GM21390 (cell line): ENCODE measurements at regions not wholly inside any gene's neighbourhood (a gene's known extent, or its start where the extent isn't known, plus 50 kb on each side); places are given as distances from the start of the nearest gene placed in this dataset.

Experiments used
- ATAC-seq: cut with Tn5 transposase; IDR thresholded peaks from one replicate; pipeline ENCODE4 v1.9.1; 2021; ENCODE audit not compliant: unreplicated experiment

GRCh38 chr7:20267482-20267881 is 50.3 kb upstream of the MACC1 start:
- ATAC-seq: no peak

DNA sequence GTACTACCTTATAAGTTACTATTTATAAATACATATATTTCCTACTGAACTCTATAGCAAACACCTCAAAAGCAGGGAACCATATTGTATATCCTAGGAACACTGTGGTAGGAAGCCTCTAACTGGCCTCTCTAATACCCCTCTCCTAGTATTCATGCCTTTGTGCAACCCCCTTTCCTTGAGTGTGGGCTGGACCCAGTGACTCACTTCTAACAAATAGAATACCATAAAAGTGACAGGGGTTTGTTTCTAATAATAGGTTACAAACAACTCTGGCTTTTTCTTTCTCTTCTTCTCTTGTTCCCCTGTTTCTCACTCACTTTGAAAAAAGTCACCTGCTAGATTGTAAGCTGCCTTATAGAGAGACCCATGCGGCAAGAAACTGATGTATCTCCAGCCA is 51.6 kb upstream of the MACC1 start:
- no peak for ATAC-seq

- no peak for ATAC-seq
Observed at GRCh38 chr7:20269726-20270125, 52.5 kb upstream of the MACC1 start.

GRCh38 chr7:20270371-20270770 is 53.2 kb upstream of the MACC1 start:
- no peak for ATAC-seq

GRCh38 chr7:20270867-20271266 is 53.7 kb upstream of the MACC1 start:
- ATAC-seq: peak; percentile 92

DNA sequence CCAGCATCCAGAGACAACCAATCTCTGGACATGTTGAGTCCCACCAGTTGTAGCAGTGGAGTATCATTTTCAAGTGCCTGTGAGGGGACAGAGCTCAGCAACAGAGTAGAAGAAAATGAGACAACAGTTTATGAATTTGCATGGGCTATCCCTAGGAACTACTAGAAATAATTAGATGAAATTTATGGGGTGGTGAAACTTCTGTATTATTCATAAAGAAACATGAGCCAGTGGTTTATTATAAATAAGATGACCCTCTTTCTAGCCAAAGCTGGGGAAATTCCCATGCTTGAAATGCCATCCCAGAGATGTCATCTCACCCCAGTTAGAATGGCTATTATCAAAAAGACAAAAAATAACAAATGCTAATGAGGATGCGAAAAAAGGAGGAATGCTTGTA is 55.1 kb upstream of the ITGB8 start:
- ATAC-seq: no peak

DNA sequence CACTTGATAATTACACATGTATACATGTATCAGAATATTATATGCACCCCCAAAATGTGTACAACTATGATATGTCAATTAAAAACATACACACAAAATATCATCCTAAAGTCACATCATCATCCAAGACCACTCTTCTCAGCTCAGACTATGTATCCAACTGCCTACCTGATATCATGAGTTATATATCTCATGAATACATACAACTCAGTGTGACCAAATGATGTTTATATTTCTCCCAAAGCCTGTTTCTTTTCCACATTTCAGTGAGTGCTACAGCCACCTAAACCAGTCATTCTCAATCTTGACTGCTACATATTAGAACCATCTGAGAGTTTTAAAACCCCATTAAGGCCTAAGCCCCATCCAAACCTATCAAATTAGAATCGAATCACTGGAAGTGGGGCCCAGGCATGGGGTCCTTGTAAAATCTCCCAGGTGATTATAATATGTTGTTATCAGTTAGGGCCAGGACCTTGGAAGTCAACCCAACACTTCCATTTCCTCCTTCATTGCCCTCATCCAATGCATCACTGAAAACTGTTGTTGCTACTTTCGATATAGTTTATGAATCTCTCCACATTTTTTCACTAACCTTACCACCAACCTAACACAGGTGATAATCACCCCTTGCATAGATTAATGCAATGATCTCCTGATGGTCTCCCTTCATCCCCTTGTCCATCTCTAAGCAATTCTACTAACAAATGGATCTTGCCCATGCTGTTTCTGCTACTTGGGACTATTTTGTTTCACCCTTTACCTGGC is 53.8 kb upstream of the ITGB8 start:
- ATAC-seq: no peak

DNA sequence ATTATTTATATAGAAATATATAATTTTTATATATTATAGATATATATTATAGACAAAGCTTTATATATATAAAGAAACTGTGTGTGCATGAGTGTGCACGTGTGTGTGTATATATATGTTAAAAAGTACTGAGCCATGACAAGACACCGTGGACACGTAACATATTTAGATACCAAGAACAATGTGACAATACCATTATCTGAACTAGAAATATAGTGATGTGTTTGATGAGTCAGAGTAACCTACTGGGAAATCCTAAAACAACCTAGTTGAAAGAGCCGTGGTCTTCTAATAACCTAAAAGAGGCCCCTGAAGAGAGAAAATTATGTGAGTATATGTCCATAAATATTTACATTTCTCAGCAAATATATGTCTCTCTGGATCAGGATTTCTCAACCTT is 50.7 kb upstream of the ITGB8 start:
- ATAC-seq: no peak

- no peak for ATAC-seq
Observed at GRCh38 chr7:20280475-20281351, 50.0 kb upstream of the ITGB8 start.
